H1 (cell line): ENCODE measurements at regions not wholly inside any gene's neighbourhood (a gene's known extent, or its start where the extent isn't known, plus 50 kb on each side); places are given as distances from the start of the nearest gene placed in this dataset.

Source experiments
- CTCF ChIA-PET: fragments of 300-600 bp; sonication (Branson Sonifier 250); formaldehyde crosslinking; loops from one replicate; lab custom pipeline; 2021; ENCODE audit not compliant: partially characterized antibody; lab: Charles Lee
- POLR2A ChIA-PET: fragments of 300-600 bp; sonication (Branson Sonifier 250); formaldehyde crosslinking; loops from one replicate; lab custom pipeline; 2021; ENCODE audit warnings: inconsistent platforms; ENCODE audit not compliant: partially characterized antibody; lab: Charles Lee
- DNase-seq, 2 experiments: peaks; one replicate each; pipeline versions ENCODE4 v3.0.0 to v3.0.0-alpha.2; 2010 to 2022; ENCODE audit warnings: low spot score in 2 of 2, low read depth in 1 of 2, mixed read lengths in 1 of 2
- FAIRE-seq: peaks from 2 replicates; lab custom pipeline; 2011; peaks lifted over from hg19 to GRCh38; lab: Jason Lieb, UNC
- H2AFZ ChIP-seq: 2 replicates; pipeline ENCODE4 v1.8.1; 2012; ENCODE audit warnings: low read length, inconsistent platforms
- H2AK5ac ChIP-seq: 2 replicates; pipeline ENCODE4 v1.6.1; 2013; ENCODE audit warnings: low read depth, low read length
- H2BK120ac ChIP-seq: replicated peaks from 2 replicates; pipeline ENCODE3; 2013; ENCODE audit warnings: low read depth, low read length, inconsistent platforms
- H2BK12ac ChIP-seq: 2 replicates; pipeline ENCODE4 v1.6.1; 2013; ENCODE audit warnings: low read depth, low read length
- H2BK15ac ChIP-seq: 2 replicates; pipeline ENCODE4 v1.6.1; 2013; ENCODE audit warnings: low read length
- H2BK20ac ChIP-seq: 2 replicates; pipeline ENCODE4 v1.6.1; 2013; ENCODE audit warnings: low read length
- H2BK5ac ChIP-seq: 2 replicates; pipeline ENCODE4 v1.6.1; 2013; ENCODE audit warnings: low read depth, low read length
- H3K14ac ChIP-seq: 2 replicates; pipeline ENCODE4 v1.6.1; 2013; ENCODE audit warnings: inconsistent platforms; ENCODE audit not compliant: insufficient read length
- H3K18ac ChIP-seq: 2 replicates; pipeline ENCODE4 v1.6.1; 2013; ENCODE audit warnings: low read length; ENCODE audit errors: extremely low read depth
- H3K23ac ChIP-seq: 2 replicates; pipeline ENCODE4 v1.6.1; 2013; ENCODE audit warnings: inconsistent platforms; ENCODE audit not compliant: insufficient read length
- H3K23me2 ChIP-seq: 2 replicates; pipeline ENCODE4 v1.6.1; 2013; ENCODE audit warnings: low read depth, low read length
- H3K27ac ChIP-seq: 2 replicates; pipeline ENCODE4 v1.6.1; 2011; ENCODE audit warnings: low read depth, low read length, inconsistent platforms
- H3K27me3 ChIP-seq, 4 experiments: replicated peaks in 1 of 4; 1 replicate in 1 of 4; 2 replicates in 3 of 4; pipeline versions ENCODE4 v1.6.1 to v1.8.1; 2011 to 2013; ENCODE audit warnings: low read length in 3 of 4, mild to moderate bottlenecking in 3 of 4, inconsistent platforms in 2 of 4, mixed read lengths in 2 of 4, moderate library complexity in 1 of 4; ENCODE audit not compliant: control insufficient read depth in 3 of 4, insufficient read depth in 3 of 4; ENCODE audit errors: extremely low read depth in 1 of 4
- H3K36me3 ChIP-seq, 4 experiments: 2 replicates each; pipeline versions ENCODE4 v1.6.1 to v1.8.1; 2011 to 2013; ENCODE audit warnings: mild to moderate bottlenecking in 4 of 4, low read length in 3 of 4, moderate library complexity in 2 of 4, control low read depth in 1 of 4, inconsistent platforms in 1 of 4; ENCODE audit not compliant: insufficient read depth in 4 of 4, control insufficient read depth in 2 of 4
- H3K4ac ChIP-seq: replicated peaks from 2 replicates; pipeline ENCODE3; 2013; ENCODE audit warnings: low read length, low read depth, mixed read lengths, inconsistent platforms; ENCODE audit not compliant: insufficient read length
- H3K4me1 ChIP-seq, 4 experiments: replicated peaks in 1 of 4; 1 replicate in 1 of 4; 2 replicates in 3 of 4; pipeline versions ENCODE4 v1.6.1 to v1.8.1; 2011 to 2013; ENCODE audit warnings: low read length in 3 of 4, inconsistent platforms in 2 of 4, mixed read lengths in 1 of 4; ENCODE audit not compliant: insufficient read depth in 4 of 4, control insufficient read depth in 3 of 4
- H3K4me2 ChIP-seq, 2 experiments: 2 replicates each; pipeline versions ENCODE4 v1.6.1 to v1.8.1; 2011 to 2013; ENCODE audit warnings: low read depth in 2 of 2, low read length in 2 of 2, control low read depth in 1 of 2, inconsistent platforms in 1 of 2, mild to moderate bottlenecking in 1 of 2; ENCODE audit not compliant: insufficient read depth in 1 of 2
- H3K4me3 ChIP-seq, 4 experiments: fragments of 200-600, 300-600 bp in 1 of 4; sonication (generic), shearing (Covaris generic), sonication (Bioruptor Twin) in 1 of 4; 2 replicates each; pipeline versions ENCODE4 v1.5.1 to v1.8.1; 2011 to 2016; ENCODE audit warnings: low read length in 4 of 4, low read depth in 3 of 4, control low read depth in 2 of 4, inconsistent platforms in 2 of 4, mild to moderate bottlenecking in 2 of 4, mixed read lengths in 1 of 4, moderate library complexity in 1 of 4; ENCODE audit not compliant: insufficient read depth in 2 of 4; ENCODE audit errors: extremely low read depth in 1 of 4
- H3K56ac ChIP-seq: replicated peaks from 2 replicates; pipeline ENCODE3; 2013; ENCODE audit warnings: low read depth, mild to moderate bottlenecking, mixed read lengths, low read length, inconsistent platforms; ENCODE audit not compliant: insufficient read length
- H3K79me1 ChIP-seq: 2 replicates; pipeline ENCODE4 v1.6.1; 2013; ENCODE audit warnings: low read depth, low read length, control low read depth
- H3K79me2 ChIP-seq, 2 experiments: 2 replicates each; pipeline versions ENCODE4 v1.6.1 to v1.8.1; 2012 to 2013; ENCODE audit warnings: low read length in 2 of 2, mild to moderate bottlenecking in 2 of 2, inconsistent platforms in 1 of 2; ENCODE audit not compliant: insufficient read depth in 2 of 2, control insufficient read depth in 1 of 2
- H3K9ac ChIP-seq, 4 experiments: replicated peaks in 1 of 4; 1 replicate in 1 of 4; 2 replicates in 3 of 4; pipeline versions ENCODE4 v1.6.1 to v1.8.1; 2011 to 2013; ENCODE audit warnings: low read depth in 3 of 4, low read length in 3 of 4, control low read depth in 2 of 4, mild to moderate bottlenecking in 2 of 4, moderate library complexity in 2 of 4, inconsistent platforms in 1 of 4; ENCODE audit errors: extremely low read depth in 1 of 4
- H3K9me3 ChIP-seq, 2 experiments: 2 replicates each; pipeline versions ENCODE4 v1.6.1 to v1.8.1; 2012 to 2013; ENCODE audit warnings: mild to moderate bottlenecking in 2 of 2, moderate library complexity in 2 of 2, control low read depth in 1 of 2, inconsistent platforms in 1 of 2, low read depth in 1 of 2, low read length in 1 of 2, mixed read lengths in 1 of 2; ENCODE audit not compliant: insufficient read depth in 2 of 2
- H4K20me1 ChIP-seq, 2 experiments: replicated peaks in 1 of 2; 2 replicates each; pipeline versions ENCODE3 to v1.8.1; 2011 to 2013; ENCODE audit warnings: inconsistent platforms in 2 of 2, low read length in 2 of 2, mild to moderate bottlenecking in 1 of 2; ENCODE audit not compliant: insufficient read depth in 2 of 2, control insufficient read depth in 1 of 2
- H4K5ac ChIP-seq: 2 replicates; pipeline ENCODE4 v1.6.1; 2013; ENCODE audit warnings: low read length, low read depth, mixed read lengths, inconsistent platforms; ENCODE audit not compliant: insufficient read length
- H4K8ac ChIP-seq: 2 replicates; pipeline ENCODE4 v1.8.0; 2013; ENCODE audit warnings: mild to moderate bottlenecking, moderate library complexity, low read length, inconsistent platforms; ENCODE audit not compliant: insufficient read depth; ENCODE audit errors: extremely low read depth
- H4K91ac ChIP-seq: replicated peaks from 2 replicates; pipeline ENCODE3; 2013; ENCODE audit warnings: low read length, mixed read lengths, inconsistent platforms; ENCODE audit not compliant: insufficient read length
- BACH1 ChIP-seq: IDR thresholded peaks from 2 replicates; pipeline ENCODE4 v1.6.1; 2012; ENCODE audit warnings: low read length, improper control_type of control experiment
- BRCA1 ChIP-seq: IDR thresholded peaks from 2 replicates; pipeline ENCODE4 v1.6.1; 2012; ENCODE audit warnings: low read depth, low read length, improper control_type of control experiment
- CTCF ChIP-seq, 3 experiments: IDR thresholded peaks; 1 replicate in 2 of 3; 2 replicates in 1 of 3; pipeline versions ENCODE4 v1.5.1 to v1.6.1; 2011; ENCODE audit warnings: low read length in 3 of 3, mild to moderate bottlenecking in 3 of 3, inconsistent platforms in 2 of 3, low read depth in 1 of 3, moderate library complexity in 1 of 3; ENCODE audit not compliant: insufficient read depth in 1 of 3; ENCODE audit errors: control extremely low read depth in 1 of 3
- EGR1 ChIP-seq: IDR thresholded peaks from 2 replicates; pipeline ENCODE4 v1.6.1; 2011; ENCODE audit warnings: low read depth, low read length, borderline replicate concordance
- GTF2F1 ChIP-seq: IDR thresholded peaks from 2 replicates; pipeline ENCODE4 v1.6.1; 2012; ENCODE audit warnings: low read depth, low read length, improper control_type of control experiment, borderline replicate concordance
- JUN ChIP-seq: IDR thresholded peaks from 2 replicates; pipeline ENCODE4 v1.6.1; 2011; ENCODE audit warnings: low read depth, mild to moderate bottlenecking, improper control_type of control experiment, low read length
- KDM1A ChIP-seq: fragments of 200-600, 300-600 bp; sonication (generic); IDR thresholded peaks from 2 replicates; pipeline ENCODE4 v1.7.1; 2016; ENCODE audit warnings: mild to moderate bottlenecking, low read length, borderline replicate concordance
- NRF1 ChIP-seq: IDR thresholded peaks from 2 replicates; pipeline ENCODE4 v1.6.1; 2011; ENCODE audit warnings: mild to moderate bottlenecking, low read depth, low read length, improper control_type of control experiment
- RAD21 ChIP-seq, 2 experiments: IDR thresholded peaks in 1 of 2; conservative IDR thresholded peaks in 1 of 2; 2 replicates each; pipeline ENCODE4 v1.6.1; 2011; ENCODE audit warnings: low read depth in 2 of 2, low read length in 2 of 2, improper control_type of control experiment in 1 of 2, inconsistent platforms in 1 of 2, mild to moderate bottlenecking in 1 of 2, moderate library complexity in 1 of 2
- RBBP5 ChIP-seq: IDR thresholded peaks from 2 replicates; pipeline ENCODE4 v1.7.1; 2012; ENCODE audit warnings: low read depth, mild to moderate bottlenecking, inconsistent platforms, low read length, moderate library complexity, borderline replicate concordance
- SIX5 ChIP-seq: IDR thresholded peaks from 2 replicates; pipeline ENCODE4 v1.6.1; 2011; ENCODE audit warnings: mild to moderate bottlenecking, low read depth, low read length
- SP2 ChIP-seq: IDR thresholded peaks from 2 replicates; pipeline ENCODE4 v1.6.1; 2012; ENCODE audit warnings: mild to moderate bottlenecking, low read length, inconsistent platforms
- SRF ChIP-seq: IDR thresholded peaks from 2 replicates; pipeline ENCODE4 v1.6.1; 2011; ENCODE audit warnings: mild to moderate bottlenecking, low read depth, low read length, moderate library complexity
- TAF7 ChIP-seq: optimal IDR thresholded peaks from 2 replicates; pipeline ENCODE3; 2011; ENCODE audit warnings: low read depth, mild to moderate bottlenecking, inconsistent platforms, low read length, moderate library complexity, borderline replicate concordance

GRCh38 chr1:87961992-87962391, 633.3 kb downstream of the LMO4 start:
- H3K4me2 ChIP-seq: no peak overlapping the region
- no peak overlapping the region for H2AK5ac ChIP-seq
- H3K23ac ChIP-seq: no peak overlapping the region
- FAIRE-seq (no peak), DNase-seq (no peak)
- no peak overlapping the region for H2BK20ac ChIP-seq
- H3K23me2 ChIP-seq: no peaks in the 10 kb centered on the region
- no peak overlapping the region for H4K5ac ChIP-seq
- no peak overlapping the region for H3K4me3 ChIP-seq
- H3K27me3 ChIP-seq: no peaks in the 10 kb centered on the region
- H2BK5ac ChIP-seq: no peak overlapping the region
- no peak overlapping the region for H2AFZ ChIP-seq
- no peaks in the 10 kb centered on the region for H3K79me1 ChIP-seq
- H3K9ac ChIP-seq: no peak overlapping the region
- H4K20me1 ChIP-seq: no peaks in the 10 kb centered on the region
- CTCF ChIA-PET: no interaction called here
- H3K4me1 ChIP-seq: no peaks in the 10 kb centered on the region
- no peak overlapping the region for H3K56ac ChIP-seq
- H2BK15ac ChIP-seq: no peak overlapping the region
- POLR2A ChIA-PET: interaction anchor here (0.7 kb wide), 1 partner anchor 216 kb away, joined by 3 read pairs; no protein-coding TSS in a partner anchor
- H3K9me3 ChIP-seq: no peaks in the 10 kb centered on the region
- no peaks in the 10 kb centered on the region for H3K36me3 ChIP-seq
- H3K27ac ChIP-seq: no peak overlapping the region
- no peak overlapping the region for H2BK12ac ChIP-seq
- H2BK120ac ChIP-seq: no peak overlapping the region
- H3K4ac ChIP-seq: no peak overlapping the region
- no peak overlapping the region for H4K8ac ChIP-seq
- H3K14ac ChIP-seq: no peak overlapping the region
- no peak overlapping the region for H3K18ac ChIP-seq
- H3K79me2 ChIP-seq: no peaks in the 10 kb centered on the region
- no peak overlapping the region for H4K91ac ChIP-seq
- TF ChIP-seq BACH1: no peak
- TF ChIP-seq GTF2F1: no peak
- no peak for TF ChIP-seq RBBP5
- no peak for TF ChIP-seq SIX5
- no peak for TF ChIP-seq RAD21 (IDR thresholded peaks at IDR 0.05 in 1 of 2, conservative IDR thresholded peaks at IDR 0.05 in 1 of 2; ENCODE audit: low read depth in 2 of 2, low read length in 2 of 2)
- TF ChIP-seq BRCA1: no peak
- TF ChIP-seq JUN: no peak
- TF ChIP-seq NRF1: no peak
- TF ChIP-seq CTCF (IDR thresholded peaks at IDR 0.05; ENCODE audit: control extremely low read depth in 1 of 3, insufficient read depth in 1 of 3, low read depth in 1 of 3, low read length in 3 of 3): no peak
- no peak for TF ChIP-seq SP2
- no peak for TF ChIP-seq KDM1A
- no peak for TF ChIP-seq SRF
- TF ChIP-seq EGR1: no peak
- no peak for TF ChIP-seq TAF7
